ENCODE measurements at regions not wholly inside any gene's neighbourhood (a gene's known extent, or its start where the extent isn't known, plus 50 kb on each side); places are given as distances from the start of the nearest gene placed in this dataset.
"Not testable (repeated sequence)": the region's sequence is repeated elsewhere in the genome, so short reads cannot be mapped to it uniquely, and the experiment has no call there.

DNA sequence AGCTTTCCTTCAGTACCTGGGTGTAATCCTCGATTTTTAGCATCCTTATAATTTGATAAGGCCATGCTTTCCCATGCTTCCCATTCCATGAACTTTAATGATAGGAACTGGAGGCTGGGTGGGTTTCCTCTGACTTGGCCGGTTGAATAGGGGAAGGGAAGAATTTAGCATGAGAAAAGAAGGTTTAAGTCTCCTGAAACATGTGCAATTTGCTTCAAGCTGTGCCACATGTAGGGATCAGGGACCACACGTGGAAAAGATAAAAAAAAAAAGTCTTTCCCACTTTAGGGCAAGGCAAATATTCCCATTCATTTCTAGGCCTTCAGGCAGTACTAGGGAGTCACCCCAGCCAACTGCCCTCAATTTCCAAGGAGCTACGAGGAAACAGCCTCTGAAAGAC, 900.3 kb downstream of the DSC3 start:
- FAIRE-seq: no peak

DNA sequence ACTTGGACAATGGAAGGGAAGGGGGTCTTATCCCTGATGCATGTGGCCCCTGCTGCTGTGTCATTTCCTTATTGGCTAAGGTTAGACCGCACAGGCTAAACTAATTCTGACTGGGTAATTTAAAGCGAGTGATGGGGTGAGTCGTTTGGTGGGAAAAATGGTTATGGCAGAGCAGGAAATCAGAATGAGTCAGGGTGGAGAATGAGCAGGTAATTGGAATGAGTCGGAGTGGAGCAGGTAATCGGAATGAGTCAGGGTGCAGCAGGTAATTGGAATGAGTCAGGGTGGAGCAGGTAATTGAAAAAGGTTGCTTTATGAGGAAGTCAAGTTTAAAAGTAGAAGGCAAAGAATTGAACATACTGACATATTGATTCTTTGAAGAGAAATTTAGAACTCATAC, 901.0 kb downstream of the DSC3 start:
- not testable (repeated sequence) for FAIRE-seq

DNA sequence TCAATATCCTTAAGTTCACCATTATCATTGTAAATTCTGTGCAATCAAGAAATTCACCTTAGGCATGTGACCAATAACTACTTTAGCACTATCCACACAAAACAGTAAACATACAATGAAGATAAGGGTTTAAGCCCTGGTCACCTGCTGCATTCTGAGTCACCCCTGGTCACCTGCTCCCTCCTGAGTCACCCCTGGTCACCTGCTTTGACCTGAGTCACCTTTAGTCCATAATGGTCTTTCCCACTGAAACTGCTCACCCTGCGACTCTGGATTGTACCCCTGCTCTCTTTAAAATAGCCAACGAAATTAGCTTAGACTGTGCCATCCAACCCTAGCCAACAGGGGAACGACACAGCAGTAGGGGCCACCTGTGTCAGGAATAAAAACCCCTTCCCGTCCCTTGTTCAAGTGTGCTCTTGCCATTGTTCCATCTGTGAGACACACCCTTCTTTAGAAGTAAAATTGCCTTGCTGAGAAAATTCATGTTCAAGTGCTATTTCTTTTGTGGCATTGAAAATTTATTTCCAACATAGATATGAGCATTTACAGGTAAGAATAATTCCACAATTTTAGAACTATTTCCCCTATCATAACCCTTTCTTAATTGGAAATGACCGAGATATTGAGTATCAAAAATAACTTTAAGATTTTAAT, 902.8 kb downstream of the DSC3 start:
- no peak for FAIRE-seq

DNA sequence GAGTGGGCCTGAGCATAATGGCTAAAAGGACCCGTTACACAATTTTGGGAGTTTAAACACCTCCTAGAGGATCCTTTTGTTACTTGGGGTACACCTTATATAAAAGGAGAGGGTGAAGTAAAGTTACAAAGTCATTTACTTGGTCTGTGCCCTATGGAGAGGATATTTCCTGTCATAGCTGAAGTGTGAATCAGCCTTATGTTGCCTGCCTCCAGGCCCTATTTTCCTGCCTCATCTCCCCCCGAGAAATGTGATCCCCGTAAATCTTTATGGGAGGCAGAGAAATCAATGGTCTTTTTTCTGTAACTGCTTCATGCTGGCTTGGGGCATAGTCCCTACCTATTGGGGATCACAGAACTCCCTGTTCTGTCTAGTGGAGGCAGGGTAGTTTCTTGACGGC, 906.6 kb downstream of the DSC3 start:
- FAIRE-seq: no peak

DNA sequence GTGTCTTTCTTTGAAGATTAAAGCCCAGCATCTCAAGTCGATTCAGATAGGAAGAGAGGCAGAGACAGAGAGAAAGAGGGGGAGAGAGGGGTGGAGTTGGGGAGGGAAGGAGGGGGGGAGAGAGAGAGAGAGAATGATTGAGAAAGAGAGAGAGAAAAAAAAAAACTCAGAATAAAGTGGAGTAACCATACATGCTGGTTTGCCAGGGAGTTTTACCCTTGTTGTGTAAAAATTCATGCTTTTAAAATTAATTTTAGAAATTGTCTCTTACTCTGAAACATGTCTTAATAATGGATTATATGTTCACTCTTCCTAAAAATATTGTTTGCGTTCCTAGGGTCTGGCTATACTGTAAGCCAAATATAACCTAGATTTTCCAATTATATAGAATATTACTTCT, 908.5 kb downstream of the DSC3 start:
- FAIRE-seq: no peak

DNA sequence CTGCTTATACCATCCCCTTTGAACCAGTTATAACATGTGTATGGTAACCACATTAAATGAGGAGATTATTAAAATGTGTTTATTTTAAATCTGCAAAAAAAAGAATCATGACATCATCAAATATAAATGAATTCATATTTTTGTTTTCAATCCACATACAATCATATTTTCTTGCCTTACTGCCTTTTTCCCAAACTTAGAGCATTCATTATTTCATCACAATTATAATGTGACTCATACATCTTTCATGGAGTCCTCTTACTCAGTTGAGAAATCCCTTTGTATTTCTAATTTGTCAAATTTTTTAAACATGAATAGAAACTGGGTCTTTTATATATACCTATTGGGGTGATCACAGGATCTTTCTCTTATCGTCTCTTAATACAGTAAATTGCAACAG, 909.6 kb downstream of the DSC3 start:
- no peak for FAIRE-seq

DNA sequence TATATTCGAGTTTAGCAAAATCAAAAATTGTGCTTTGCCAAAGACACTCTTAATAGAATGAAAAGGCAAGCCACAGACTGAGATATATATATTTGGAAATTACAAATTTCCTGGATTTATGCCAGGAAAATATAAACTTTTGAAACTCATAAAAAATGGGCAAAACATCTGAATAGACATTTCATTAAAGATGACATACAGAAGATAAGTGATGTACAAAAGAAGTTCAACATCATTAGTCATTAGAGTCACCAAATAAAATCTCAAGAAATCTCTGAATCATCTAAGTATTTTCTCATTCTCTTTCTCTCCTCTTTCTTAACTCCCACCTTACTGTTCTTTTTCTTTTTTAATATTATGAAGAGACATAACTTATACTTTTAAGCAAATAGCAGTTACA, 921.1 kb downstream of the DSC3 start:
- no peak for FAIRE-seq

DNA sequence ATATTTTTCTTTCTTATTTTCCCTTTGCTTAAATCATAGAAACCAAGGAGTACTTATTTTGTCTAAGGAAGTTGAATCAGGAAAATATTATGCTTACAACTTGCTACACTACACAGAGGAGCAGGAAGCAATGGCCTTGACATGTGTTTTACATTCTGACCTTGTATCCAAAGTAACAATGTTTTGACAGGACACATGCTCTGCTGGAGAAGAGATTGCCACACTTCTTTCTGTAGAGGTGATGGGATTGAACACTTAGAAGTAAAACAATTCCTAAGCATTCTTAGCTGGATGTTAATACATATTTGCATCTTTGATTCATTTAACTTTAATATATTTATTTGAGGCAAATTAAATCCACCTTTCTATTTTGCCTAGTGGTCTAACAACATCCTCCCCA, 929.1 kb downstream of the DSC3 start:
- FAIRE-seq: no peak

DNA sequence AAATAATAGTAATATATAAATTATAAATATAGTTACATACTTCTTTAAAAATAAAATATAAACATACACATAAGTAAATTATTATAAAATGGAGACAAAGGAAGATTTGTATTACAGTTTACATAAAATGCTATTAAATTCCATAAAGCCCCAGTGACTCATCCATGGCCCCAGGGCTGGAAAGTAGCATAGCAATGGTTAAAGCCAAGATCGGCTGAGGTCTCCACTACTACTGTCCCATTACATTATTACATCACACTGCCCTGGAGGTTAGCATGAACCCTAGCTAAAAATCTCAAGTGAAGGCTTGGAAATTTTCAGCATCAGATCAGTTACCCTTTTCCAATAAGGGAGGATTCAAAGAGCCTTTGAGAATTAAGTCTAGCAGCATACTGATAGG, 936.2 kb downstream of the DSC3 start:
- no peak for FAIRE-seq

DNA sequence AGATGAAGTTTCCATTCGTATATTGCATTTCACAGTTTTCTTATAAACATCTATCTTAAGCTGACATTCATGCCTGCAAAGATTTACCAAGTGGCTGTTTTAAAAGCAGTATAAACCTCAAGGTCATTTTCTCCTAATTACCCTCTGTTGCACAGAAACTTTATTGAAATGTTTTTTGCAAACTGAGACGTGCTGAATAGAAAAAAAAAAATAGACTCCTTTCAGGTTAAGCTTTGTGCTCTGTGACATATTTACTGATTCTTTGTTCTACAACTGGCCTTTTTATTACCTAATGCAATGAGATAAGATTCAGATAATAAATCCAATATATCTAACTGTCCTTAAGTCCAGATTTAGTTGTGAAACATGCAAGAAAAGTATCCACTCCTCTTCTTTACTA, 938.7 kb downstream of the DSC3 start:
- FAIRE-seq: no peak

DNA sequence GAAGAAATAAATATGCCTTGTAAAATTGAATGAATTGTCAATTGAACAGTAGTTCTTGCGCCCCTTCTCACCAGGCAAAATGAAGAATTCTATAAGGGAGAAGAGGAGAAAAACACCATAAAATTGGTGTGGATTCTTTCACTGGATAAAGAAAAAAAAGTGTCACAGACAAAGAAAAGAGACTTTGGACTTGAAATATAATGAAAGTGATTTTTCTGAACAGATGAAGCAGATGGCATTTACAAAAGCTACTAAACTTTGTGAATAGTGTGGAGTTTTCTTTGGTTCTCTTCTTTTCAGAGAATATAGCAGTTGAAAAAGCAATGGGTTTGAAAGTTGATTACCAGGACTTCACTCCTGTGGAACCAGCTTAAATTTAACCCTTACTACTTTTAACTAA, 945.7 kb downstream of the DSC3 start:
- no peak for FAIRE-seq

DNA sequence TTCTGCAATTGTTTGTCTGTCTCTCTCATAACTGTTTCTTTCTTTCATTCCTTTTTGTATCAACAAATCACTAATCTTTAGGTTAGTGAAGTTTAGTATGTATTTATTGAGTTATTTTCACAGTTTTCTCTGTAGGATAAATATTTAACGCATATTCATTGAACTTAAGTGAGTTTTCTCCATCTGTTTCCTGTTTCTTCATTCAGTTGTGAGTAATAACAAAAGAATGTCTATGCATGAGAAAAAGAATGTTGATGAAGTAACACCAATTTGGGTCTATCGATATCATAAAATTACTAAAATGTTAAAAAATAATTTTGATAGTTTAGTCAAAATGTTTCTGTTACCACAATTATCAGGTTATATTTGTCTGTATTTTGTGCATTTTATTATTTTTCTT, 948.0 kb downstream of the DSC3 start:
- no peak for FAIRE-seq

DNA sequence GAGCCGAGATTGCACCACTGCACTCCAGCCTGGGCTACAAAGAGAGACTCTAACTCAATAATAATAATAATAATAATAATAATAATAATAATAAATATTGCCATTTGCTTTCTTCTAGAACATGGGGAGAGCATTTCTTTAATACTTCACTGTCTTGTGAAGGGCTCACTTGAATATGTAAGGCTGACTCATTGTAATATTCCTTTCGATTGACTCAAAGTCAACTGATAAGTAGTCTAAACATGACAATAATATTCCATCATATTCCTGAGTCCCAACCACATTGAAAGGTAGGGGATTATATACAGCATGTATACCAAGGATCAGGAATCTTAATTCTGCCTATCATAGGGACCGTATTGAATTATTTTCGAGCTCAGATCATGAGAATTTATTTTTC, 949.2 kb downstream of the DSC3 start:
- FAIRE-seq: no peak

DNA sequence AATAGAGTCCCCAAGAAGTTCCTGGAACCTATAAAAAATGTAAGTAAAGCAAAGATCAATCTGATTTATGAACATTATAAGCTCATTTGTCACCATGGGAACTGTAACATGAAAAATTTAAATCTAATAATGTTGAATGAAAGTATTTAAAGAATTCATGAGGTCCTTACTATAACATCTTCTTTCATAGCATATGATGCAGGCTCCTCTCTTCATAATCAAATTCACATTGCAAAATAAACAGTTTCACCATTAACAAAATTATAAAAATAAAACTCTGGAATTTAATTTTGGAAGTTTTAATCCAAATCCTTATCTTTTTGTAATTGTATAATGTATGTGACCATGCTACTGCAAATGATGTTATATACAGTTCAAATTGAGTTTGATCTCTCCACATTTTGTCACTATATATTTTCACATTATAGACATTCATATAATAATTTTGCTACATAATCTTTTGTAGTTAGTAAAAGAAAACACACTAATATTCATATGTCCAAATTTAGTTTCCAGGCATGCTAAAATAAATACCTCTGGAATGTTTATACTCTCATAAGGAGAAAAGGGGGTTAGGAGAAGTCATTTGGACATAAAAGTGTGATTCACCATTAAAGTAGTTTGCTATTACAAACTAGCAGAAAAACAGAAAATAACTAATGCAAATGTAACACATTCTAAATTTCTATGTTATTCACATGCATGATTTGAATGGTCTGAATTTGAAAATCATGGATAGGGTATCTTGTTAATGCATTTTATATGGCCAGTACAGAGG, 954.1 kb downstream of the DSC3 start:
- no peak for FAIRE-seq

DNA sequence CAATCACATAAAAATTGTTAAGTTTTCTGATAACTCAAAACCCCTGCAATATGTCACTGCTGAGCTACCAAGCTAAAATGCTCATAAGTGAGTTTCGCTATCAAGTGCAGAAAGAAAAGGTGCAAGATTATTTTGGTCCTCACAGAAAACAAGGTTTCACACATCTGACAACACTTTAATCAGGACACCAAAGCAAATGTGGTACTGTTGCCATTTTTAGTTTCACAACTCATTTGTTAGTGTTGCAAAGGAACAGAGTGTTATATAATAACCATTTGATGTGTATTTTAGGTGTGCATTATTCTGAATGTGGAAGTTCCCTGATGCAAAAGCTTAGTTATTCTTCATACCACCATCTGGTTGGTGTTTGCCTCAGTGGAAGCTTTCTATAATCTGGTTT, 956.2 kb downstream of the DSC3 start:
- no peak for FAIRE-seq

DNA sequence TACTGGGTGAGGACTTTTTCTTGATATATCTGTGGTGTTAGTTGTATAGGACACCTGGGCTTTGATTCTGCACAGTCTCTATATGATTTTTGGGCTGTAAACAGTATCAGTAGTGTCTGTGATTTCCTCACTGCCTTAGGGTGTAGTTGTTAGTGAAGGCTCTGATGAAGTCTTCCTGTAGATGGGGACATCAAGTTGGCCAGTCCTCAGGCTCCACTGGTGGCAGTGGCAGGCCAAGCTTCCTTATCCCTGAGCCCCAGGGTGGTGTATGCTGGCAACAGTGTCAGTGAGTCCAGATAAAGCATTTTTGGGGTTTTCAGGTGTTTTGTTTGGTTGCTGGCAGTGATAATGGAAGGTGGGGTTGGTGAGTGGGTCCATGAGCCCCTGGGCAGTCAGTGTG, 961.4 kb downstream of the DSC3 start:
- FAIRE-seq: no peak

DNA sequence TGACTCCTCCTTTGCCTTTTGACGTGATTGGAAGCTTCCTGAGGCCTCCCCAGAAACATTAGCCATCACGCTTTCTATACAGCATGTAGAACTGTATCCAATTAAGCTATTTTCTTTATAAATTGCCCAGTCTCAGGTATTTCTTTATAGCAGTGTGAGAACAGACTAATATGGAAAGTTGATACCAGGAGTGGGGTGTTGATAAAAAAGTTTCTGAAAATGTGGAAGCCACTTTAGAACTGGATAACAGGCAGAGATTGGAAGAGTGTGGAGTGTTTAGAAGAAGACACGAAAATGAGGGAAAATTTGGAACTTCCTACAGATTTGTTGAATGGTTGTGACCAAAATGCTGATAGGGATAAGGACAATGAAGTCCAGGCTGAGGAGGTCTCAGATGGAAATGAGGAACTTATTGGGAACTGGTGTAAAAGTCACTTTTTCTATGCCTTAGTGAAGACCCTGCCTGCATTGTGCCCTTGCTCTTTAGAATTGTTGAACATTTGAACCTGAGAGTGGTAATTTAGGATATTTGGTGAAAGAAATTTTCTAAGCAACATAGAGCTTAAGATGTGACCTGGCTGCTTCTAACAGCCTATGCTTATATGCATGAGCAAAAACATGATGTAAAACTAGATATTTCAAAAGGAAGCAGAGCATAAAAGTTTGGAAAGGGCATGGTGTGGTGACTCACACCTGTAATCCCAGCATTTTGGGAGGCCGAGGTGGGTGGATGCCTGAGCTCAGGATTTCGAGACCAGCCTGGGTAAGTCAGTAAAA, 969.7 kb downstream of the DSC3 start:
- no peak for FAIRE-seq

DNA sequence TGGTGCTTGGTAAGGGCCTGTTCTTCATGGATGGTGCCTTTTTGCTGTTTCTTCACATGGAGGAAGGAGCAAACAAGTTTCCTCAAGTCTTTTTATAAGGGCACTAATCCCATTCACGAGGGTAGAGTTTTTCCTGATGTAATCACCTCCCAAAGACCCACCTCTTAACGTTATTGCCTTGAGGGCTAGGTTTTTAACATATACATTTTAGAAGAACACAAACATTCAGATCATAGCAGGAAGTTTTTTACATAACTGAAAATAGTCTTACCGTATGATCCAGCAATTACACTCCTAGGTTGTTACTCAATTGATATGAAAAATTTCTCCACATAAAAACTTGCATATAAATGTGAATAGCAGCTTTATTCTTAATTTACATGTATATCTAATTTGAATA, 976.3 kb downstream of the DSC3 start:
- FAIRE-seq: no peak

DNA sequence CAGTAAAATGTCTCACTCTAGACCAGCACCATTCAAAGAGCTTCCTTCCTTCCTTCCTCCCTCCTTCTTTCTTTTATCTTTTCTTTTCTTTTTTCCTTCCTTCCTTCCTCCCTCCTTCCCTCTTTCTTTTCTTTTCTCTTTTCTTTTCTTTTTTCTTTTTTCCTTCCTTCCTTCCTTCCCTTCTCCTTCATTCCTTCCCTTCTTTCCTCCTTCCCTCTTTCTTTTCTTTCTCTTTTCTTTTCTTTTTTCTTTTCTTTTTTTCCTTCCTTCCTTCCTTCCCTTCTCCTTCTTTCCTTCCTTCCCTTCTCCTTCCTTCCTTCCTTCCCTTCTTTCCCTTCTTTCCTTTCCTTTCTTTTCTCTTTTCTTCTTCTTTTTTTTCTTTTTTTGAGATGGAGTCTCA, 985.1 kb downstream of the DSC3 start:
- FAIRE-seq: no peak

DNA sequence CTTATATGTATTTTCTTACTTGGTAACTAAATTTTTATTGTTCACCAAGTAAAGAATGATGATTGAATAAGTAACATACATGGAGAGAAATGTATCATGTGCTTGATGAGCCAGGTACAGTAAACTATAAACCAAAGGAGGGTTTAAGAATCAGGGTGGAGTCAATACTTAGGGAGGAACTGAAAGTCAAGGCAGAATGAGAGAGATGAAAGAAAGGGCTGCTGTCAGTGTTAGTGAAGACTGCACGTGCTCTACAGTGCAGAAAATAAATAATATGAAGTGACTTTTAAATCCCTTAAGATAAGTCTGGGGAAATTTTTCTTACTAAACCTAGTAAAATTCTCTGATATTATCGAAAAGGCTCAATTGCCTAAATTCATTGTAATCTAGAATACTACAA, 986.0 kb downstream of the DSC3 start:
- no peak for FAIRE-seq

DNA sequence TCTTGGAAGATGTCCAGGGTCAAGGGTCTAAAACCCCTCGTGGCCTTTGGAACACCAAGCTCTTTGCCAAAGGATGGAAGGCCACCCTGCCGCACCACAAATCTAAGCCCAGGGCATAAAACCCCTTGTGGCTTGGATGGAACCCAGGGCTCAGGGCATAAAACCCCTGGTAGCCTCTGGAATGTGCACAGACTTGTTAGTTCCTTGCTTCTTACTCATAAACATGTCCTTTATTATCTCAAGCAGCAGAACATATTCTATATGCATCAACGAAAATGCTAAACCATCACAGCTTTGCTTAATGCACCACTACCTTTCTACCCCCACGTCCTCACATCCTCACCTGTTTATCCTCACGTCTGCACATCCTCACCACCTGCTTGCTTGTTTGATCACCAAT, 998.0 kb downstream of the DSC3 start:
- FAIRE-seq: no peak

DNA sequence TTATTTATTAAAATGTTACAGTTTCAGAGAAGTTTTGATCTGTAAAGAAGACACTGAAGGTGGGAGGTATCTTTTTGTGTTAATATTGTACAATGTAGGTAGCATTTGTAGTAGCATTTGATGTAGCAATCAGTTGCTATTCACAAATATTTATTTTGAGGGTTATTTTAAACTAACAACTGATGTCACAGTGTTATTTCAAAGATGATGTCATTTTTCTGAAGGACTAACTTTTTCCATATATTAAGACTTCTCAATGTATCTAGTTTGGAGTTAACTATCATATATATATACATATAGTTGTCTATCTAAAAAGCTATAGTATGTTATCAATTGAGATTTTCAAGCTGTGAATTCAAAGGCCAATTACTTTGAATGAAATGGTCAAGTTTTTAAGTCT, 1003.3 kb downstream of the DSC3 start:
- FAIRE-seq: no peak

DNA sequence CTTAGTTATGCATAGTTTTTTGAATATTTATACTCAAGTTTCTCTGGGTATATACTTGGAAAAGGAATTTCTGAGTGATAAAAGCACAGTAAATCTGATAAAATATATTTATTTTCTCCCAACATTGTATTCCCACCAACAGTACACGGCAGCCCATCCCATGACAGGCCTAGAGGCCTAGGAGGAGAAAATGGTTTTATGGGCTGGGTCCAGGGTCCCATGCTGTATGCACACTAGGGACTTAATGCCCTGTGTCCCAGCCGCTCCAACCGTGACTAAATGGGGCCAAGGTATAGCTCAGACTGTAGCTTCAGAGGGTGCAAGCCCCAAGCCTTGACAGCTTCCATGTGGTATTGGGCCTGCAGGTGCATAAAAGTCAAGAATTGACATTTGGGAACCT, 1007.7 kb downstream of the DSC3 start:
- no peak for FAIRE-seq

DNA sequence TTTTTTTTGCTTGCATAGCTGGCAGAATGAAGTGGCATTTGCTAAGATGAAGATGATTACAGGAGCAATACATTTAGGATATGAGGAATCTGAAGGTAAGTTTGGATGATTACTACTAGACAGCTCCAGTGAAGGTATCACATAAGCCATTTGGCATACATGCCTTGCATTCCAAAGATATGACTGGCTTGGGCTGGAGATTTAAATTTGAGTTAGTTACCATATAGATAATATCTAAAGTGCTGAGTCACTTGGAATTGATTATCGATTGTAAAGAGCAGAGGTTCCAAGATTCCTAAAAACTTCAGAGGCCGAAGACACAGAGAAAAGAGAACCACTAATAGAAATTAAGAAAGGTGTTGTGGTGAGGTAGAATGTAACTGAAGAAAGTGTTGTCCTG, 1026.4 kb downstream of the DSC3 start:
- FAIRE-seq: no peak
